Fibroblast of skin of abdomen (primary cell): ENCODE measurements at regions not wholly inside any gene's neighbourhood (a gene's known extent, or its start where the extent isn't known, plus 50 kb on each side); places are given as distances from the start of the nearest gene placed in this dataset.
"Not testable (repeated sequence)": the region's sequence is repeated elsewhere in the genome, so short reads cannot be mapped to it uniquely, and the experiment has no call there.

Experiments used
- DNase-seq: peaks from one replicate; pipeline ENCODE4 v3.0.0-alpha.2; 2013

GRCh38 chr1:234957330-234958065, 171.1 kb downstream of the TOMM20 start:
- DNase-seq: peak; percentile 87

- DNase-seq: peak; percentile 85
Observed at GRCh38 chr1:234956821-234957329, 171.8 kb downstream of the TOMM20 start.

GRCh38 chr1:234955107-234955731, 173.4 kb downstream of the TOMM20 start:
- peak; percentile 32 for DNase-seq

GRCh38 chr1:234954613-234955012, 174.0 kb downstream of the TOMM20 start:
- DNase-seq: no peak

- DNase-seq: no peak
Observed at GRCh38 chr1:234953655-234954405, 174.8 kb downstream of the TOMM20 start.

GRCh38 chr1:234950598-234950997, 178.0 kb downstream of the TOMM20 start:
- no peak for DNase-seq

- DNase-seq: not testable (repeated sequence)
Observed at GRCh38 chr1:234949528-234949927, 179.1 kb downstream of the TOMM20 start.

- no peak for DNase-seq
Observed at GRCh38 chr1:234944439-234945344, 183.9 kb downstream of the TOMM20 start.

- no peak for DNase-seq
Observed at GRCh38 chr1:234943836-234944402, 184.7 kb downstream of the TOMM20 start.

GRCh38 chr1:234942879-234943506, 185.6 kb downstream of the TOMM20 start:
- no peak for DNase-seq

GRCh38 chr1:234942012-234942332, 186.7 kb downstream of the TOMM20 start:
- peak; percentile 43 for DNase-seq

GRCh38 chr1:234941321-234942011, 187.2 kb downstream of the TOMM20 start:
- peak; percentile 53 for DNase-seq

GRCh38 chr1:234940841-234941240, 187.8 kb downstream of the TOMM20 start:
- DNase-seq: no peak

- DNase-seq: no peak
Observed at GRCh38 chr1:234938924-234939323, 189.7 kb downstream of the TOMM20 start.

GRCh38 chr1:234938135-234938534, 190.5 kb downstream of the TOMM20 start:
- no peak for DNase-seq

- DNase-seq: no peak
Observed at GRCh38 chr1:234936612-234937389, 191.8 kb downstream of the TOMM20 start.

GRCh38 chr1:234934611-234935033, 194.0 kb downstream of the TOMM20 start:
- peak; percentile 81 for DNase-seq

GRCh38 chr1:234933475-234933874, 195.2 kb downstream of the TOMM20 start:
- DNase-seq: peak; percentile 78

GRCh38 chr1:234932511-234933430, 195.9 kb downstream of the TOMM20 start:
- DNase-seq: no peak
